HG03045 (cell line): ENCODE measurements at regions not wholly inside any gene's neighbourhood (a gene's known extent, or its start where the extent isn't known, plus 50 kb on each side); places are given as distances from the start of the nearest gene placed in this dataset.

Experiments used
- ATAC-seq: cut with Tn5 transposase; IDR thresholded peaks from one replicate; pipeline ENCODE4 v1.9.1; 2021; ENCODE audit warnings: mild to moderate bottlenecking, moderate library complexity; ENCODE audit not compliant: unreplicated experiment

- no peak for ATAC-seq
Observed at GRCh38 chr10:120641695-120642094, 184.7 kb downstream of the PLPP4 start.

DNA sequence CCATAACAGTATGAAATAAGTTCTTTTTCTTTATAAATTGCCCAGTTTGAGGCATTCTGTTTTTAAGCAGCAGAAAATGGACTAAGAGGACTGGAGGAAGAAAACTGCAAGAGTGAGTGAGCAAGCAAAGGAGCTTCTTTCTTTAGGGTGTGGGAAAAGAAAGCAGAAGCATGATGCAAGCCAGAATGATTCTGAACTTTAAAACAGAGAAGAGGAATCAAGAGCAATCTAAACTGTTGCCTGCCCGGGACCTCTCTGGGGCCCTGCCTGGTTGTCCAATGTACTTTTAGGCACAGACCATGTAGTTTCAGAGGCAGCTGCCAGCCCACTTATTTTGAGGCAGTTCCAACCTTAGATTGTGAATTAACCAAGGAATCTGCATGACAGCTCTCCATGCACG, 186.3 kb downstream of the PLPP4 start:
- no peak for ATAC-seq

GRCh38 chr10:120644556-120645410, 187.8 kb downstream of the PLPP4 start:
- no peak for ATAC-seq

DNA sequence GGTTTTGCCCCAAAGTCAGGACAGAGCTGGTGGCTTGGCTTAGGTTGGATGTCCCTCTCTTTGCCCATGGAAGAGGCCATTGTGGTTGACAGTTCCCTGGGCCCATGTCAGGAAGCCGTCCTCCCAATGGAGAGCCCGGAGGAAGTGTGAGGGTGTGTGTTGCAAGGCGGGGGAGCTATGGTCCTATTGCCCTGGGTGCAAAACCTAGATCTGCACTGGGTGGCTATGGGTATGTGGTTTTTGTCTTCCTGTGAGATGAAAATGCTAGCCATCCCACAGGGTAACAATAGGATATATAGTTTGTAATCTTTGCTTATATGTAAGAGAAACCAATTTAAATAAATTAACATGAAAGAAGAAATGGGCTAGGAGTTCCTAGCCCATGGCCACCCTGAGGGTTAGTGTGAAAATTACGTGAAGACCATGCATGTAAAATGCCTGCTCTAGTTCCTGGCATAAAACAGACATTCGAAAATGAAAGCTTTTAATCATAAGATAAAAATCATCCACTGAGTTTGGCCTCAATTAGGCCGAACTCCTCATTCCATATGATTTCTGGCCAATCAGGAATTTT, 189.2 kb downstream of the PLPP4 start:
- no peak for ATAC-seq

- ATAC-seq: no peak
Observed at GRCh38 chr10:120646738-120647456, 189.9 kb downstream of the PLPP4 start.

- ATAC-seq: no peak
Observed at GRCh38 chr10:120650705-120651399, 193.8 kb downstream of the PLPP4 start.

GRCh38 chr10:120656107-120656506, 195.1 kb upstream of the WDR11 start:
- ATAC-seq: no peak

DNA sequence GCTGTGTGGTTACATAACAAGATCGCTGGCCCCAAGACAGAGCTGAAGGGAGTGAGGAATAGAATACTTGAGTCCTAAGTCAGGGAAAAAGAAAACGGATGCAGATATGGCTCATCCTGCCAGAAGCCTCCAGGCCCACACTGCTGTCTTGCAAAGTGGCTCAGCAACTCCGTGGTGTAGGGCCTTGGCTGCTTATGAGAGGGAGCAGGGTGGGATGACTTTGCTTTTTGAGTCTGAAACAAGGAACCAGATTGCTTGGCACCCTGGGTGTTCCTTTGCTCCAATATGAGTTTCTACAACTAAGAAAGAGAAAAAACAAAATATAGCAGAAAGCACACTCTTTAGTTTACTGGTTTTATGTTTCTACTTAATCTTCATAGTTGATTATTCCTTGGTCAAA, 193.8 kb upstream of the WDR11 start:
- no peak for ATAC-seq

DNA sequence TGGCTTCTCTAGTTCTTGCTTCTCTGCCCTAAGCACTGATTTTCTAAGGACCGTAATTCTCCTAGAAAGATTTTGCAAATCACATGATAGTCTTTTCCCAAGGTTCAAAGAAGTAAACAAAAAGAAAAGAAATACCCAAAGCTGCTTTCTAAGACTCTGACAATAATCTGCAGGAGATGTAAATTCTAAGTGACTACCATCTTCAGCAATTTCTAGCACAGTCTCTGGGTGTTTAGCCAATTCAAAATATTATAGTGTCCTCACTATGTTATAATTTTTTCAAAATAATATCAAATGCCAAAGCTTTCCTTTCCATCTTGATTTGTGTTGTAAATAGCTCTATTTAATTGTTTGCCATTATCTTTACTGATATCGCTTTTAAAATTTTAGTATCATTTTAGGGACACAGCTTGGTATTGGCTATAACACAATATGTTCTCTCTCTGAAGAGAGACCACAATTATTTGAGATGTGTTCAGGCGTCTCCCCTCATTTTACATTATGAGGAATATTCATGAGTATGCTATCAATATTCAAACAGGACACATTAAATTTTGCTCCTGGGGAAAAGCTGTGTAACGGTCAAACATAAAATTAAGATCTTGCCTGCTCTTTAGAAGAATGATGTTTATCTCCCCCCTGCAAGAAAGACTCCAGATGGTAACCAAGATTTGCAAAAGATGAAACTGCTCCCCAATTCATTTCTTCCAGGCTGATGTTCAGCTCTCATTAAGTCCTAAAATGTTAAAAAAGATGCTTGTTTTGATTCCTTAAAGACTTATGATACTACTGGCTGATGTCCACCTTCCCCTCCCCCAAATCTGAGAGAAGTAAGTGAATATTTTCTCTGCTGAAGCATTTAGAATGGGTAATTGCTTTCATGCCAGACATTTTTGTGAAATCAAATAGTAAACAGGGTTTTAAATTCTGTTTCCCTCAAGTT, 191.9 kb upstream of the WDR11 start:
- ATAC-seq: no peak

DNA sequence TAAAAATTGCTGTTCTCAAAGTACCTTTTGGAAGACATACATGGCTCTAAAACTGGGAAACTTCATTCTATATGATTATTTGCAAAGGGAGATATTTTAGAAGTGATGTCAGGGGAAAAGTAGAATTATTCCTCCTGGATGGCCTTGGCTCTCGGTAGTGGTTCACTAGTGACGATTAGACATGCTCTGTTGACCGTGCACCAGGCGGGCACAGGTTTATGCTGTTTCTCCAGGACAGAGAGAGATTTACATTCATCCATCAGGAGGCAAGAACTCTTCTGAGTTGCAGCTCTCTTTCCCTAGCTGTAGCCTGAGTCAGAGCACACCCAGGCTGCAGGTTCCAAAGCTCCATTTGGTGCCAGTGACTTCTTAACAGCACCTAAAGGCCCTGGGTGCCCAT, 184.9 kb upstream of the WDR11 start:
- ATAC-seq: no peak

DNA sequence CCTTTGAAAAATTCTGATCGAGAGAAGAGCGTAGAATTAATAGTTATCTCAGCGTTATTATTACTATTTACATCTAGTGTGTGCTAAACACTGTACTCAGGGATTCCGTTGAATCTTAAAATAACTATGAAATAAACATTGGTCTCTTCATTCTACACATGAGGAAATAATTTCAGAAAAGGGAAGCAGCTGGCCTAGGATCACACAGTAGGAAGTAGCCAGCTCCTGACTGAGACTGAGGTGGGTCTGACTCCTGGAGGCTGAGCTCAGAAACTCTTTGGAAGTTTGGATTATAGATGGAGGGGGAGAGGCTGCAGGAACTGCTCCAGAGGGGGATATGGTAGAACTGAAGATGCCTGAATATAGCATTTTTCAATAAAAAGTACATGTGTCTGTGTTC, 183.9 kb upstream of the WDR11 start:
- no peak for ATAC-seq

DNA sequence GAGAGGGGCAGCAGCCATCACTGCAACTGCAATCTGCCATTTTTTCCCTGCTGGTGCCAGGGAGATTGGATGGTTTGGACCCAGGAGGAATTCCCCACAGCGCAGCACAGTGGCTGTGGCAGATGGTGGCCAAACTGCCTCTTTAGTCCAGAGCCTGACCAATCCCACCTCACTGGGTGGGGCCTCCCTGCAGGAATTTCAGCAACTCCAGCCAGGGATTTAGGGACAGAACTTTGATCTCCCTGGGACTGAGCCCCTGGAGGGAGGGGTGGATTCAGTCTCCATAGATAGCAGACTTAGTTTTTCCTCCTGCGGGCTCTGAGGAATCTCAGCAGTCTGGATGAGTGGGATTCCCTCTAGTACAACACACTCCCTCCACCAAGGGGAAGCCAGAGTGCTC, 179.7 kb upstream of the WDR11 start:
- ATAC-seq: no peak

DNA sequence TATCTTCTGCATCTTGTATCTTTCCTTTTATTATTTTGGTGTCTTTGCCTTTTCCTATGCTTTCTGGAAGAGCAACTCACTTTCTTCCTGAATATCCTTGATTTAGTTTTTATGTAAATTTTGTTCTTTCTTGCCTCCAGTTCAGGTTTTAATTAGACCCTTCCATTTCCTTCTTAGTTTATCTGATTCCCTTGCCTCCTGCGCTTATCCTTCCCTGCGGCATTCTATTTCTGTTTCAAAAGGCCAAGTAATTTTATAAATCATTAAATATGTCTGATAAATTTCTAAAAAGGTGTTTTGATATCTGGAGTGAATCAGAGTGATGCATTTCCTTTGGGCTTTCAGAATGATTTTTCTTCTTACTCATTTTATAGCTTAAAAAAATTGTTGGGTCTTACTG, 167.7 kb upstream of the WDR11 start:
- ATAC-seq: no peak

- no peak for ATAC-seq
Observed at GRCh38 chr10:120684226-120684625, 166.9 kb upstream of the WDR11 start.

- no peak for ATAC-seq
Observed at GRCh38 chr10:120685136-120685535, 166.0 kb upstream of the WDR11 start.

DNA sequence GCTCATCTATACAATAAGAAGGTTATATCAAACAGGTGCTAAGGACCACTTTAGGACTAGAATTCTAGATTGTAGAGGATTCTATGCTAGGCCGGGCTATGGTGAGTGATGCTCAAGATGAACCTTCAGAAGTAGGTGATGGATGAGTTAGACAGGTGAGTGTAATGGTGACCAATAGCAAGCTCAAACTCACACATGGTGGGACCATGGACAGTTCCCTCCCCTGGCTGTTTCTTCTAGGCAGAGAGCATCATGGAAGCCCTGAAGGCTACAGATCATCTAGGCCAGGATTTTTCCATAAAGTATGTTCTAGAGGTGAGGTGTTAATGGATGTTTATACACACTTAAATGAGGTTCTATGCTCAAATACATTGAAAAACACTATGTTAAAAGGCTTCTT, 162.2 kb upstream of the WDR11 start:
- no peak for ATAC-seq

- ATAC-seq: no peak
Observed at GRCh38 chr10:120689777-120690529, 161.2 kb upstream of the WDR11 start.

DNA sequence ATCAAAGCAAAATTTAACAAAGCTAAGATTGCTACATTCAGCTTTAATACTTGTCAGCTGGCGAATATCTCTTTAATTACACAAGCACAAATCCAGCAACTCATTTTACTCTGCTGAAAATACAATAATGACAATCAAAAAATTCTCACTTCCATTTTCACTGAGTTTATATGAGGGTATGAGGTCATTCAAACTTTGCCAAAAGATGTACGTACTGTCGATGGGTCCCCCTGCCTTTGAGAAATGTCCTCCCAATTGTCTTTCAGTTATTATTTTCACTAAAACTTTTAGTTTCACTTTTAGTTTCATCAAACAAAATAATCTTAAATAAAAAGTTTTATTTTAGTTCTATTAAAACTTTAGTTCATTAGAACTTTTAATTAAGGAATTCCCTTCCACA, 159.5 kb upstream of the WDR11 start:
- no peak for ATAC-seq

DNA sequence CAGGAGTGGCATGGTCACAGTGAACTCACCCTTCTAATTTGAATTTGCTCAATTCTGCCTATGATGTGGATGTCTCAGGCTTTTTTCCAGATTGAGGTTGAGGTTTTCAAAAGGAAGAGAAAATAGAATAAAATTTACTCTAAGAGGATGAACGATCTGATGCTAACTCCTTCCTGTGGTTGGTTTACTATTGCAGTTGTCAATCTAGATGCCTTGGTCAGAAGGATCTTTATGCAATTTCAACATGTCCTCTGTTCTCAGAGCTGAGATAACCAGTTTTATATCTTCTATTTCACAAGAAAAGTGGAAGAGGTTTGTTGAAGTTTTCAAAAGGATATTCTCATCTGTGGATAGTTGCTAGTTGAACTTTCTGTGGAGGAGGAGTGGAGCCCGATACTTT, 150.7 kb upstream of the WDR11 start:
- ATAC-seq: no peak

- no peak for ATAC-seq
Observed at GRCh38 chr10:120701381-120701780, 149.8 kb upstream of the WDR11 start.
